Left hindlimb (tissue), 1 donor: ENCODE measurements at regions not wholly inside any gene's neighbourhood (a gene's known extent, or its start where the extent isn't known, plus 50 kb on each side); places are given as distances from the start of the nearest gene placed in this dataset.

Source experiments
- DNase-seq: peaks from one replicate; pipeline ENCODE4 v3.0.0-alpha.2; 2018

DNA sequence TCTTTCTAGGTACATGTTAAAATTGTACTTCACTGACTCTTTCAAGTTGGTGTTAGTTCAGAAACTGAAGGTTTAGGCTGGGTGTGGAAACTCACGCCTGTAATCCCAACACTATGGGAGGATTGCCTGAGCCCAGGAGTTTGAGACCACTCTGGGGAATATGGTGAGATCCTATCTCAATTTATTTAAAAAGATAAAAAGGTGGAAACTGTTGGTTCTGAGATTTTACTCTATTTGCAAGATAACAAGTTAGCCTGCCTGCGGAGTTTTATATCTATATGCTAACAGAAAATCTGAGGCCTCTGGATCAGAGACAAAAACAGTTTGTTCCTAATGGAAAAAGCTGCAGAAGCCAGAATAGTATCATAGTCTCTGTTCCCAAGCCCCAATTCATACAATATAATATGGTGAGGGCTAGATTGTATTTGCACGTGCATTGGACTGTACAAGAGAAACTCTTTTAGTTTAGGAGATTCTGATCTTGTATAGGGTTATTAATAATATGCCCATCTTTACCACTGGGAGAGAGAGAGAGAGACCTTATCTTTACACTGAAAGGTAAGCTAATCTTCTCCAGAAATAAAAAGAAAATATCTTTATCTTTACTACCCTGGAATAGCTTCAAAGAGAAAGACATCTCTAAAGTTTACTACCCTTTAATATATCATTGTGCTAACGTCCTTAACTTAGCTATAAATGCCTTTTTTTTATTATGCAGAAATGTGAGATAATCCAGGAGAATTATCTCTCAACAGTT lies 1267.6 kb downstream of the OTOL1 start:
- no peak for DNase-seq

DNA sequence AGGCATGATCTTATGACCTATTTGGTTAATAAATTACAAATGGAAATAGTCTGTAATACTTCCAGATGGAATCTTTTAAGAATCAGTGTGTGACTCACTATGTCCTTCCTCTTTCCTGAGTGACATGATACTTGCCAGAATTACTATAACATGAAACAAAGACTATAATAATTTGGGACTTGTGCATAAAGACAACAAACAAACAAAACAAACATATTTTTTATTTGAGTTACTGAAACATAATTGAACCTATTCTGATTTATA lies 1268.1 kb downstream of the OTOL1 start:
- DNase-seq = no peak

DNA sequence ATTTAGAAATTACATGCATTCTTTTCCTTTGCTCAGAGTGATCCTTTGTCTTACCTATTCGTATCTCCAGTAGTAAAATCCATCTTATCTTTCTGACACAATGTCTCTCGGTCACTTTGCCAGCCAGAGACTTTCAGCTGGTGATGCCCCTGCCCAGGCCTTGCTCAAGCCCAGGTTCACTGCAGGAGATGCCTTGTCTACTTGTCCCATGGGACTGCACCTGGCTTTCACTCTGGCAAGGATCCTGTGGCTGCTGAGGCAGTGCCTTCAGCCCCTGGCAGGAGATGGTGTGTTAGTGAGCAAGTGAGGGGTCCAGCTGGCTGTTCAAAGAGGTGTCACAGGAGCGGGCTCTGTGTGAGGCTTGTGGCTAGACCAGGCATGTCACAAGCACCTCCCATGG lies 1268.9 kb downstream of the OTOL1 start:
- no peak for DNase-seq

DNA sequence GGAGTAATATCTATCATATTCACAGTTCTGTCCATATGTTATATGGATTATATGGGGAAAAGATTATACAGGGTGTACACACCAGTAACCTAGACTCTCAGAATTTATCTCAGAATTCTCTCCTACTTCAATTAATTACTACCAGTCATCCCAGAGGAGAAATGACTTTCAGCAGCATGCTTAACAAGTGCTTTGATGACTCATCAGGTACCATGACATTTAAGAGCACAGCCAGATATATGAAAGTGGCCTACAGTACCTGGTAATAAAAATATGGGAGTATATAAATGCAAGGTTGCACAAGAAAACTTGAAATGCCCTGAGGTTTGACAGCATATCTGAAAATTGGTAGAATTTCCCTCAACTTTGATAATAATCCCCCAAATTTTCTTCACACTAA lies 1273.0 kb downstream of the OTOL1 start:
- no peak for DNase-seq

DNA sequence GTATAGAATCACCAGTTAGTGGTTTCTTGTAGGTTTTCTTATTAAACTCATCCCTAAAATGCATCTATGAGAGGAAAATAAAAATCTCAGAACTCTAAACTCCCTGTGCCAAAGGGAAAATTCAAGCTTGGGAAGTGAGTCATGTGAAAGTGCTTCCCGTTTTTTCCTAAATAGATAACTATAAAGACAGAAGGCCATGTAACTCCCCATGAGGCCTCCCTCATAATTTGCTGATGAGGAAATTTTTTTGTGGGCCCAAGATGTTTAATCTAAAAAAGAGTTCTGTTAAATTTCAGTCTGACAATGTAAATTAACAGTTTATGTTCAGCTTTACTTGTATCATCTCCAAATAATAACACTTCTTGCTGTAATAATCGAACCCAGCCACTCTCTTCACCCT lies 1273.9 kb downstream of the OTOL1 start:
- DNase-seq = no peak

DNA sequence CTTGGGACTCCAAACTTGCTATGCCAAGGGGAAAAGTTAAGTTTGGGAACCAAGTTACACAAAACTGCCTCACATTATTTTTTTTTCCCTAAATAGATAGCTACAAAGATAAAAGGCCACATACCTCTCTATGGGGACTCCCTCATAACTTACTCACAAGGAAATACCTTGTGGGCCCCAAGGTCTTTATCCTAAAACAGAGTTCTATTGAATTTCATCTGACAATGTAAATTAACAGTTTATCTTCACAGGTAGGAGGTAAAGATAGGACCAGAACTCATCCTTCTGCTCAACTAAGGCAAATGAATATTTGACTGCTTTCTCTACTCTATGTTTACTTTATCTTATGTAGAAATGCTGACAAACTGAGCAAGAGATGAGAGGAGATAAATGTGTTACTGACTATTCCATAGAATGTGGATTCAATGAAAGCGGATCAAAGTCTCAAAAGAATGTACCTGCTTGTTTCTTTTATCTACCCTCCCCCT lies 1278.0 kb downstream of the OTOL1 start:
- DNase-seq = no peak

DNA sequence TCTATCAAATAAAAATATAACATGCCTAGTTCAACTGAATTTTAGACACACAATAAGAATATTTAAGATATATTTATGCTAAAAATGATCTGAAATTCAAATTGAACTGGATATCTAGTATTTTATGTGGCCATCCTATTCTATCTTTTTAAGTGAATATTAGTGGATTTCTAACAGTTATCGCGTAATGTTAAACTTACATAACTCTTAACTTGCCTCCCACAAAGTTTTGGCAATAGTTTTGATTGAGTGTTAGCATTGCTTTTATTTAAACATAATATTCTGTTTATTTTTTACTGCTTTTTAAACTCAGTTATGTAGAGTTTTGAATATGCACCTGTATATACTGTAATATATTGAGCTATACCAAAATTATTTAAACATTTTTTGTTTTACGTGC lies 1279.5 kb downstream of the OTOL1 start:
- no peak for DNase-seq

DNA sequence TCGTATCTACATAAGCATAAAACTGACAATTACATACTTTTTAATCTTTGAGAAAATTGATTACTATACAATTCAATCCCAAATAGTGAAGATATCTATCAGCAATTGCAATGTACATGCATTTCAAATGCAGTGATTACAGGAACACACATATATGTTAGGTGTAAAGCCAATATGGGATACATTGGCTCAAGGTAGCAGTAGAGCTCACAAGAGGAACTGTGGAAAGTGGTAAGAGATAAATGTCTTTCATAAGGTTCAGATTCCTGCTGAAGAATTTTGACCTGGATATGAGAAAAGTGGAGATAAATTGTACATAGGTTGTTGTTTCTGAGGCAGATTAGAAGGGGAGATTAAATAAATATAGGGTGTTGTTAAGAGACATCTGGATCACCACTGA lies 1280.5 kb downstream of the OTOL1 start:
- no peak for DNase-seq

DNA sequence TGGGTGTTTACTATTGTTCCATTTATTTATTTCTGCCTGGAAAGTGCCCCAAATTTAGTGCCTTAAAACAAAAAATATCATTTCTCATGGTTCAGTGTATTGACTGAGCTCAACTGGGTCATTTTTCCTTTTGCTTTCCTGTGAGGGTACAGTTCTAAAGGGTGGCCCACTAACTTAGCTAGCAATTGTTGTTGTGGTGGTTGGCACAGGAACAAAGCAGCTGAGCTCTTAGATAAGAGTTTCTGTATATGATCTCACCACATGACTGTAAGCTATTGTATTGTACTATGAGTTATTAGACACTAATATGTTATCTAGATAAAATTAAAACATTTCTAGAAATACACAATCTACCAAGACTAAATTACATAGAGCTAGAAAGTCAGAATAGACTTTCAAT lies 1283.7 kb downstream of the OTOL1 start:
- no peak for DNase-seq

DNA sequence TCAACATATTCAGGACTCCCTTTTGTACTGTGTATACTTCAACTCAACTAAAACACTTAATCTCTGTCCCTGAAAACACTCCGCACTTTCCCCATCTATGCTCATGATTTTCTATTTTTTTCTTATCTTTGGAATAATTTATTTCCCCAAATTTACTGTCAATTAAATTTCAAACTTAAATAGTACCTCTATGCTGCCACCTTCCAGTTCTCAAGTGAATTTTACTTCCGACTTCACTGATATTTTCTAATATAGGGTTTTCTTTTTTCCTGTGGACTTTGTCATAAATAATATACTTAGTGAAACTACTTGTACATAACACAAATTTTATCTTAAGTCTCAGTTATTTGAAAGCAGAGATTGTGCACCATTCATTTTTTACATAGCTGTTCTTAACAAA lies 1303.3 kb downstream of the OTOL1 start:
- DNase-seq = no peak

DNA sequence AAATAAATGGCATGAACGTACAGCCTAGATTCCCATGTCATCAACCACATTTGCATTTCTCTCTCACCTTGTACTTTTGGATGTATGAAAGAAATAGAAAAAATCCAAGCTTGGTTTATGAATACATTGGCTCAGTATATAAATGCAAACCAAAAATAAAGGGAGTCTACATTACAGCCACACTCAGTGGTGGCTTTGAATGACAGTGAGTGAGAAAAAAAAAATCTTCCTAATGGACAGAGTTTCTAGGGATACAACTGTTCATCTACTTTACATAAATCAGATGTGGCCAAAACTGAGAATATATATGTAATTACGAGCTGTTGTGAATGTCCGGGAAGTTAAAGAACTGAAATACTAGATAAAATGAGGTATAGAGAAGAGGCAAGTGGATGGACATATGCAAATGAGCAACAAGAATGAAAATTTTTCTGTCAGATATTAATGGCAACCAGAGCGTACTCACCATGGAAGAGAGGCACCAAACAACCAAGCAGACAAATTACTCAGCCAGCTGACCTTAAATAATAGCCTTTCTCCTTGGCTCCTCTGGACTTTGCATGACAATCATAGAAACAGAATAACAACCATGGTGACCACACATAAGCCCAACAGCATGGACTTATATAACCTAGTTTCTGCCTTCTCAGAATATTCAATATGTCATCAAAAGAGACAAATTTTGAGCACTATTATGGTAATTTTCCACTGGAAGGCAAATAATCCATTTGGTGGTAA lies 1305.8 kb downstream of the OTOL1 start:
- DNase-seq = no peak

DNA sequence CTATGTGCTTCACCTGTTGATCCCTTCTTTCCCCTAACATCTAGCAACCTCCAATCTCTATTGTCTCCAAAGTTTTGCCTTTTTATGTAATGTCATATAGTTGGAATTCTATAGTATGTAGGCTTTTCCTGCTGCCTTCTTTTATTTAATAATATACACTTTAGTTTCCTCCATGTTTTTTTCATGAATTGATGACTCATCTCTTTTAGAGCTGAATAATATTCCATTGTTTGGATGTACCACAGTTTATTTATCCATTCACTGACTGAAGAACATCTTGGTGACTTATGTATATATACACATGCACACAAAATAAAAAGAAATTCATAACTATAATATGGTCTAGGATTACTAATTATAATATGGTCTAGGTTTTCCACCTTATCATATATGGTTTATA lies 1314.2 kb downstream of the OTOL1 start:
- no peak for DNase-seq

DNA sequence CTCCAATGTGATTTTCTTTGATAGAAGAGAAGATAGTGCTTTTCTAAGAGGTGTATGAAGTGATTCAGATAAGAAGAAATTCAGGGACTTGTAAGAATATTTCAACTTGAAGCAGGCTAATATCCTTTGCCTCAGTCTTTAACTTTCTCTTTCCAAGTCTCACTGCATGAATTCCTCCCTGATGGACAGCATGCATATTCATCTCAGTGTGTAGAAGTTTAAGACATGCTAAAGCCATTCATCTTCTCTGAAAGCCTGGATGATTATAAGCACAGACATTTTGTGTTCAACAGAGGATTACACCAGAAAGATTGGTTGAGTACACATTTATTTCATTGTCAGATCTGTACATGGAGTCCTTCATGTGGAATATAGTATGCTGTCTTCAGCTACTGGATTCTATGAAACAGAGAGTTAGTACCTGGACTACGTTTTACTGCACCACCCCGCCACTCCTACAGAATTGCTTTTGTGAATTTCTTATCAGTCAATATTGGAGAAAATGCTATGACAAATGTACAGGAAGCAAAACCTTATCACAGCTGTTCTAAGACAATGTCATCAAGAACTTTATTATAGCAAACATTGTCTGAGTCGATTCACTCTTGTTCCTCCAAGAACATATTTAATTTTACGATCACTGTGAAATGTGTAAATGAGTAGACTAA lies 1346.1 kb downstream of the OTOL1 start:
- no peak for DNase-seq

DNA sequence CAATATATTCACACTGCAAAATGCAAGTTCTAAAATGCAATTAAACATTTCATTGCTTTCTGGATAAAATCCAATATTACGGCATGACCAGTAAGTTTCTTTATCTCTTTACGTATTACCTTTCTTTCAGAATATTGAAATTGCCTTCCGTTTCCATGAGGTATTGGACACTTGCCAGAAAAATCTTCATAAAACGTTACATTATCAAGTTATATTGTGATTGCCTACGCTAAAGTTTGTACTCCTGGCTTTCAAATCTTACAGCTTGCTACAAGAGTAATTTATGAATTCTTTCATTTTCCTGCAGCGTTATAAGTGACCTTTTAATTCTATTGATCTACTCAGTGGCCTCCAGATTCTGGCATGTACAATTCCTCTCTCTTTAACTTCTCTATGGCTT lies 1349.3 kb downstream of the OTOL1 start:
- DNase-seq = no peak

DNA sequence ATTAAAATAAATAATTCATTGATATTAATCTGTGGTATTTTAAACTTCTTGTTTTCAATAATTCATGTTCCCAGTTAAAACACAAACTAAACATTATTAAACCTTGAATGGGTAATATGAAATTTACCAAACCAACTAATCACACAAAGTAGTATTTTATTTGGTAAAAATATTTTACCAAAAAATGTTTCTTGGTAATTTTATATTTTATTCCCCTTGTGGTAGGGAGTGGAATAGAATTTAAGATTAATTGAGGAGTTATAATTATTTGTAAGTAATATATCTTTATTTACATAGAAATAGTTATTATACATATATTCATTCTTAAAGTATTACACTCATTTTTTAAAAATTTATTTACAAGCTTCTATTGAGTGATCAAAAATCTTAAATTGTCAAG lies 1350.9 kb downstream of the OTOL1 start:
- DNase-seq = no peak

DNA sequence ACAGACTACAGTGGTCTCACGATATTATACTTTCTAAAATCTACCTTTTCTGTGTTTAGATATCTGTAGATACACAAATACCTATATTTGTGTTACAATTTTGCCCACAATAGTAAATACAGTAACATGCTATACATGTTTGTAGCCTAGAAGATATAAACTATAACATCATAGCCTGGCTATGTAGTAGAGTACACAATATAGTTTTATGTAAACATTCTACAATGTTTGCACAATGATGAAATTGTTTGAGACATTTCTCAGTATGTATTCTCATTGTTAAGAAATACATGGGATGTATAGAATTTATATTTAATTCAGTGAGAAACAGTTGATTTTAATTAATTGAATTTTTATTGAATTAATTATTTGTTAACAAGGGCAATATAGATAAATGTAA lies 1367.0 kb downstream of the OTOL1 start:
- DNase-seq = no peak

DNA sequence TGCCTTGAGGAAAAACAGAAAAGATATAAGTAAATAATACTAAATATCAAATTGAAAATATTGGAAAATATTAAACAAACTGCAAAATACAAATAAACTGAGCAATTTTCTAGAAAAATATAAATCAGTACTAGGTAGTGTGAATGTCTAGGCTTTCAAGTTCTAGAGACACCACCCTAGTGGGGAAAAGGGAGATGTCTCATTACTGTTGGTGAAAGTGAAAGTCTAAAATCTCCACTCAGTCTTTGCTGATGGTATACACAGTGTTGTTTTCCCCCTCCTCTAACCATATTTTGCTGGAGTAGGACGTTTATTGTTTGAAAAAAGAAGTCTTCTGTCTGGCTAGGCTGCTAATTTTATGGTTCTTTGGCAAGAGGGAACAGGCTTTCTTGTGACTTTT lies 1368.9 kb downstream of the OTOL1 start:
- no peak for DNase-seq

DNA sequence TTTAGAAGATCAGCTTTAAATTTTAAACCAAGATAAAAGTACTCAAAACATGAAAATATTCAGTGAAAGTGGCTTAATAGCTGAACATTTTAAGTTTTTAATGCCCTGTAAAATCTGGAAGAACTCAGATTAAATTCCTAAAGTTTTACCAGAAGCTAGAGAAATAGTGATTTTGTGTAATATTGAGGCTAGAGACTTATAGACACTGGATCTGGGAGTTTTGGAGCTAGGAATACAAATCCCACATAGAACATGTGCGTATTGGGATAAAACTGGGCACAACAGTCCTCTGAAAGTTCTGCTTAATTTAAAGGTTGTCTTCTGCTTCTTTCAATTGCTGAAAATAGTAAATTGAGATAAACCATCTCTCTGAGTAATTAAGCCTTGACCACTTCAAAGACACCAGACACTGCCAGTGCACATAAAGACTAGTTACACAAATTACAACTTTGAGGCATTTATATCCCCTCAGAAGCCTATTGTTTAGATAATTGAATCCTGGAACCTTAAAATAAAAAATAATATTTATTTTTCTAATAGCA lies 1382.5 kb downstream of the OTOL1 start:
- no peak for DNase-seq

DNA sequence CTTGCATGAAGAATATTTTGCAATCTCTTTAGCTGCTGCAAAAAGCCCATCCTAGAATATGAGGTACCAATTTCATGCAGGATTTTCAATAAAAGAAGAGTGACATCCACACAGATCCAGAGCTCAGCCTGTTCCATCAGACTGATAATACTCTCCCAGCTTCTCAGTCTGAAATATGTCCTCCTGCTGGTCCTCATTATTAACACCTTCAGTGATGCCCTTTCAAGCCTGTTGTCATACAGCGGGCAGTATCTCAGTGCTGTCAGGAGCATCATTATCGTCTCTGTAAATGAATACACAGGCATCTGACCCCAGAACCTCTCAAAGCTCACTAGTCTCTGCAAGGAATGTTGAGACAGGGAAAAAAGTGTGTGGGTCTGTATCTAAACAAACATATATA lies 1387.8 kb downstream of the OTOL1 start:
- DNase-seq = no peak

DNA sequence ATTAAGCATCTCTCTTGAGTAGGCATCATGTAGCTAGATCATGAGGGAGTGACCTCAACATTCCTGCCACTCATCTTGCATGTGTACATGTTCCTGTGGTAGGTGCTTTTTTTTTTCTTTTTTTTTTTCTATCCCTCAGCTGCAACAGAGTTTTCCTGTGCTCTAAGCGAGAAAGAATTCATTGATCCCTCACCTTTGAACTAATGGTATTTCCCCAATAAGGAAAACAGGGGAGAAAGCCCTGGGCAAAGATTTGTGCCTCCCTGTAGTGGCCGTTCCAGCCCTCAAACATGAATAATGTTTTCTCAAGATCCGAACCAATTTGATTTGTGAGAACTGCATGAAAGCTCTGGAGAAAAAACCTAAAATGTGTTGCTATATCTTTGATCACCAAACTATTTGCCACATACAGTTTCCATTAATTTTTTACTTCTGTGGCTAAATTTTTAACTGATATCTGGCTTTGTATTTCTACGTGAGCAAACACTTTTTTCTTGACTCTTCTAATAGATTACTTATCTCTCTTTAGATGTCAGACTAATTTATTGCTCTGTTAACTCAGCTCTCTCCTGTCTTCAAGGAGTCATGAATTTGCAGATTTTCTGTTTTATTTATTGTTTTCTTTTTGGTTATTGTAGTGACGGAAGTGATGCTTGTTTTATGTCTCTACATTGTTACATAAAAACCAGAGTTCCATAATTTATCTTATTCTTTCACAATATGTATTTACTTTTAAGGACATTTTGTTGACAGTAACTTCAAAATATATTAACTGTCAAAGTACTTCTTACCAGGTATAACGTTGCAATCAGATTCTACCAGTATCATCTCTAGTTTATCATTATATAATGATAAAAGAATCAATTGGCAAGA lies 1396.5 kb downstream of the OTOL1 start:
- DNase-seq = no peak

DNA sequence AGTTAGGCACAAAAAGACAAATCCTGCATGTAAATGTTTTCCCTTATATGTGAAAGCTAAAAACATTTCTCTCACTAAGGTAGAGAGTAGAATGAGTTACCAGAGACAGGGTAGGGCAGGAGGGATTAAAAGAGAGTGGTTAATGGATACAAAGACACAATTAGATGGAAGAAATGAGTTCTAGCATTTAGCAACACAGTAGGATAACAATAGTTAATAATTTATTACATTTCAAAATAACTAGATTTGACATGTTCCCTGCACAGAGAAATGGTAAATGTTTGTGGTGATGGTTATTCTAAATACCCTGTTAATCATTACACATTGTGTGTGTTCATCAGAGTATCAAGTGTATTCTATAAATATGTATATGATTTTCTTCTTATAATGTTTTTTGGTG lies 1400.7 kb downstream of the OTOL1 start:
- DNase-seq = no peak

DNA sequence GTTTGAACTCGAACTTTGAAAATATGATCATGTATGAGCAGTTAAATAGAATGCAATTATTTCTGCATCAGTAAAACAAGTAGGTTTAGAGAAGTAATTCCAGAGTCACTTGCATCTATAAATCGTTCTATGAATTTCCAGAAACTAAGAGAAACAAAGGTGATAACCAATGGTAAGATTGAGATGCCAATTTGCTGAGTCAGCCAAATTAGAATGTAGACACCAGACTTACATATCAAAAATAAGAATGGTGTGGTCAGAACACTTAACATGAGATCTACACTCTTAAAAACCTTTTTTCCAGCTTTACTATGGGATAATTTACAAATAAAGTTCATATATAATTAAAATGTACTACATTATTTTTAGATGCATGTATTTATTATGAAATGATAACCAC lies 1435.9 kb downstream of the OTOL1 start:
- DNase-seq = no peak

DNA sequence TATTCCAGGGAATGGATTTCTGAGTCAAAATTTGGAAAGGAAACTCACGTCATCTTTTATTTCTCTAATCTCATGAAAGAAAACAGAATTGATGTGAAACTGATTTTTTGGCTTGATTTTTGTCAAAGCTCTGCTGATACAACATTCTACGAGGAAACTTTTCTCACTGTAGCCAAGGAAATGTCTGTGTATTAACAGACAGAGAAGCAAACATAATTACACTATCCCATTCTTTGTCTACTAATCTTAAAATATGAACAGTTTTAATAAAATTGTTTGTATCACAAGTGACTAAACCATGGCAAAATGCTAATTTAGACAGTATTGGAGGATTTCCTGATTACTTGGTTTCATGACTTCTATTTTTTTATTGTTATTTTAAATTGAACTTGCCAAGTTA lies 1437.0 kb downstream of the OTOL1 start:
- no peak for DNase-seq
